22Rv1 (cell line): ENCODE measurements at regions not wholly inside any gene's neighbourhood (a gene's known extent, or its start where the extent isn't known, plus 50 kb on each side); places are given as distances from the start of the nearest gene placed in this dataset.

ENCODE experiments used
- ZFX ChIP-seq: fragments of 450-650 bp; IDR thresholded peaks from 2 replicates; pipeline ENCODE4 v1.6.1; 2017; ENCODE audit warnings: antibody characterized with exemption, borderline replicate concordance
- TF ChIP-seq, protein P1 (sequence below): fragments of 450-650 bp; IDR thresholded peaks from 2 replicates; pipeline ENCODE4 v1.5.1; 2017; ENCODE audit warnings: mild to moderate bottlenecking

DNA sequence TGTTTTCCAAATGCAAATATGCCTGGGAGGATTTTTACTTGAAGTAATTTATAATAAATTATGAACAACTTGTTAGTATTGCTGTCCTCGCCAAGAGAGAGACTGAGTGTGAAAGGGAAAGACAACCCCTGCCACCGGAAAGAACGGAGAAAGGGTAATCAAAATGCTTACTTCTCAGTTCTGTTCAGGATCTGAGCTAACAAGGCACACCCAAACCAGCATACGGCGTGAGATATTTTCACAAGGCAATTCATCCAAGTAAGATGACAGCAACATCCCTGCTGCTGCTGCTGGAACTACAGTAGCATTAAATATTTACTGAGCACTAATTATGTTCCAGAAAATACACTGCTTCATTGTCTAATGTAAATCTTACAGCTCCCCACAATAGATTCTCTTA lies 96.1 kb downstream of the KBTBD8 start:
- TF ChIP-seq, protein P1, sequence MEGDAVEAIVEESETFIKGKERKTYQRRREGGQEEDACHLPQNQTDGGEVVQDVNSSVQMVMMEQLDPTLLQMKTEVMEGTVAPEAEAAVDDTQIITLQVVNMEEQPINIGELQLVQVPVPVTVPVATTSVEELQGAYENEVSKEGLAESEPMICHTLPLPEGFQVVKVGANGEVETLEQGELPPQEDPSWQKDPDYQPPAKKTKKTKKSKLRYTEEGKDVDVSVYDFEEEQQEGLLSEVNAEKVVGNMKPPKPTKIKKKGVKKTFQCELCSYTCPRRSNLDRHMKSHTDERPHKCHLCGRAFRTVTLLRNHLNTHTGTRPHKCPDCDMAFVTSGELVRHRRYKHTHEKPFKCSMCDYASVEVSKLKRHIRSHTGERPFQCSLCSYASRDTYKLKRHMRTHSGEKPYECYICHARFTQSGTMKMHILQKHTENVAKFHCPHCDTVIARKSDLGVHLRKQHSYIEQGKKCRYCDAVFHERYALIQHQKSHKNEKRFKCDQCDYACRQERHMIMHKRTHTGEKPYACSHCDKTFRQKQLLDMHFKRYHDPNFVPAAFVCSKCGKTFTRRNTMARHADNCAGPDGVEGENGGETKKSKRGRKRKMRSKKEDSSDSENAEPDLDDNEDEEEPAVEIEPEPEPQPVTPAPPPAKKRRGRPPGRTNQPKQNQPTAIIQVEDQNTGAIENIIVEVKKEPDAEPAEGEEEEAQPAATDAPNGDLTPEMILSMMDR, result no peak
- TF ChIP-seq ZFX, result no peak
